Fibroblast of lung (primary cell): ENCODE measurements at regions not wholly inside any gene's neighbourhood (a gene's known extent, or its start where the extent isn't known, plus 50 kb on each side); places are given as distances from the start of the nearest gene placed in this dataset.

ENCODE experiments used
- DNase-seq, 2 donors: peaks; one replicate each; pipeline versions ENCODE4 v3.0.0 to v3.0.0-alpha.2; 2010; ENCODE audit warnings: low read depth in 2 of 2
- H2AFZ ChIP-seq: 2 replicates; pipeline ENCODE4 v1.5.1; 2012; ENCODE audit warnings: low read length, control low read depth, inconsistent platforms
- H3K27ac ChIP-seq: 2 replicates; pipeline ENCODE4 v1.5.1; 2011; ENCODE audit warnings: low read length, control low read depth; ENCODE audit not compliant: insufficient read depth
- H3K27me3 ChIP-seq: 2 replicates; pipeline ENCODE4 v1.5.1; 2011; ENCODE audit warnings: mild to moderate bottlenecking, low read length; ENCODE audit not compliant: control insufficient read depth, insufficient read depth
- H3K36me3 ChIP-seq: 2 replicates; pipeline ENCODE4 v1.5.1; 2011; ENCODE audit warnings: low read length; ENCODE audit not compliant: control insufficient read depth, insufficient read depth
- H3K4me1 ChIP-seq: 2 replicates; pipeline ENCODE4 v1.5.1; 2011; ENCODE audit warnings: low read length; ENCODE audit not compliant: control insufficient read depth, insufficient read depth; ENCODE audit errors: extremely low read depth
- H3K4me2 ChIP-seq: 2 replicates; pipeline ENCODE4 v1.5.1; 2011; ENCODE audit warnings: low read length, control low read depth; ENCODE audit not compliant: insufficient read depth; ENCODE audit errors: extremely low read depth
- H3K4me3 ChIP-seq, 4 experiments: fragments of 200-600 bp in 1 of 4; sonication (generic) in 1 of 4; replicated peaks in 1 of 4; 2 replicates each; pipeline ENCODE4 v1.5.1; 2011 to 2016; ENCODE audit warnings: low read length in 4 of 4, low read depth in 3 of 4, mild to moderate bottlenecking in 3 of 4, control low read depth in 2 of 4, inconsistent platforms in 1 of 4, mixed read lengths in 1 of 4; ENCODE audit not compliant: insufficient read depth in 1 of 4; ENCODE audit errors: control extremely low read depth in 1 of 4
- H3K79me2 ChIP-seq: 2 replicates; pipeline ENCODE4 v1.5.1; 2012; ENCODE audit warnings: mild to moderate bottlenecking, low read length, inconsistent platforms; ENCODE audit not compliant: control insufficient read depth, insufficient read depth
- H3K9ac ChIP-seq: 2 replicates; pipeline ENCODE4 v1.5.1; 2011; ENCODE audit warnings: mild to moderate bottlenecking, low read length, control low read depth; ENCODE audit not compliant: insufficient read depth
- H3K9me3 ChIP-seq: 2 replicates; pipeline ENCODE4 v1.5.1; 2012; ENCODE audit warnings: low read depth, low read length; ENCODE audit not compliant: control insufficient read depth, insufficient read depth
- H4K20me1 ChIP-seq: 2 replicates; pipeline ENCODE4 v1.5.1; 2011; ENCODE audit warnings: low read length; ENCODE audit not compliant: control insufficient read depth, insufficient read depth; ENCODE audit errors: extremely low read depth
- CTCF ChIP-seq, 2 donors: IDR thresholded peaks in 1 of 2; conservative IDR thresholded peaks in 1 of 2; 1 replicate in 1 of 2; 2 replicates in 1 of 2; pipeline ENCODE4 v1.5.1; 2011 to 2012; ENCODE audit warnings: low read length in 2 of 2, control low read depth in 1 of 2, inconsistent platforms in 1 of 2, low read depth in 1 of 2, mild to moderate bottlenecking in 1 of 2
- EZH2 ChIP-seq: IDR thresholded peaks from 2 replicates; pipeline ENCODE4 v1.5.1; 2012; ENCODE audit warnings: low read length, control low read depth, mild to moderate bottlenecking; ENCODE audit errors: missing control alignments

GRCh38 chr5:85703296-85703695 lies 914.4 kb upstream of the COX7C start:
- no peaks in the 10 kb centered on the region for H4K20me1 ChIP-seq
- TF ChIP-seq CTCF (conservative IDR thresholded peaks at IDR 0.05 in 1 of 2, IDR thresholded peaks at IDR 0.05 in 1 of 2; ENCODE audit: low read depth in 1 of 2, low read length in 2 of 2), result no peak
- no peak for TF ChIP-seq EZH2
- no peaks in the 10 kb centered on the region for H3K4me1 ChIP-seq
- DNase-seq, result no peak
- no peaks in the 10 kb centered on the region for H3K36me3 ChIP-seq
- no peak overlapping the region for H3K4me3 ChIP-seq
- H3K4me2 ChIP-seq, result no peak overlapping the region
- H3K9me3 ChIP-seq, result no peaks in the 10 kb centered on the region
- H2AFZ ChIP-seq, result no peak overlapping the region
- H3K27me3 ChIP-seq, result no peaks in the 10 kb centered on the region
- no peaks in the 10 kb centered on the region for H3K79me2 ChIP-seq
- H3K9ac ChIP-seq, result no peak overlapping the region
- H3K27ac ChIP-seq, result no peak overlapping the region

- no peak overlapping the region for H3K4me3 ChIP-seq
- no peak for TF ChIP-seq CTCF (conservative IDR thresholded peaks at IDR 0.05 in 1 of 2, IDR thresholded peaks at IDR 0.05 in 1 of 2; ENCODE audit: low read depth in 1 of 2, low read length in 2 of 2)
- TF ChIP-seq EZH2, result no peak
- H3K4me2 ChIP-seq, result no peak overlapping the region
- H3K27ac ChIP-seq, result no peak overlapping the region
- H4K20me1 ChIP-seq, result no peaks in the 10 kb centered on the region
- no peaks in the 10 kb centered on the region for H3K36me3 ChIP-seq
- no peaks in the 10 kb centered on the region for H3K4me1 ChIP-seq
- no peak overlapping the region for H3K9ac ChIP-seq
- no peaks in the 10 kb centered on the region for H3K79me2 ChIP-seq
- no peak overlapping the region for H2AFZ ChIP-seq
- no peaks in the 10 kb centered on the region for H3K27me3 ChIP-seq
- no peaks in the 10 kb centered on the region for H3K9me3 ChIP-seq
- DNase-seq, result no peak
Observed at GRCh38 chr5:85709728-85710127, 908.0 kb upstream of the COX7C start.

GRCh38 chr5:85716344-85717202 lies 901.2 kb upstream of the COX7C start:
- Histone ChIP-seq H3K27ac (no peak overlapping the region), H3K4me2 (no peak overlapping the region), H3K4me1 (no peaks in the 10 kb centered on the region), H4K20me1 (no peaks in the 10 kb centered on the region), H3K4me3 (no peak overlapping the region), H3K36me3 (no peaks in the 10 kb centered on the region), H3K9ac (no peak overlapping the region), H3K9me3 (no peaks in the 10 kb centered on the region), H2AFZ (no peak overlapping the region), H3K27me3 (no peaks in the 10 kb centered on the region), H3K79me2 (no peaks in the 10 kb centered on the region)
- TF ChIP-seq EZH2, result no peak
- no peak for TF ChIP-seq CTCF (conservative IDR thresholded peaks at IDR 0.05 in 1 of 2, IDR thresholded peaks at IDR 0.05 in 1 of 2; ENCODE audit: low read depth in 1 of 2, low read length in 2 of 2)
- DNase-seq, result no peak
